Neuronal stem cell (in vitro differentiated cells): ENCODE measurements at regions not wholly inside any gene's neighbourhood (a gene's known extent, or its start where the extent isn't known, plus 50 kb on each side); places are given as distances from the start of the nearest gene placed in this dataset.
A peak's percentile ranks its signal among the peaks of the same experiment; 100 is the strongest.

Experiments used
- DNase-seq: peaks from one replicate; pipeline ENCODE4 v3.0.0-alpha.2; 2013; ENCODE audit warnings: low spot score
- H2AFZ ChIP-seq: one replicate; pipeline ENCODE4 v1.6.1; 2013; ENCODE audit warnings: mild to moderate bottlenecking, low read length, inconsistent platforms
- H2AK5ac ChIP-seq: 2 replicates; pipeline ENCODE4 v1.6.1; 2013; ENCODE audit warnings: low read depth, mild to moderate bottlenecking, inconsistent platforms, low read length, moderate library complexity, mixed read lengths
- H2BK120ac ChIP-seq: 2 replicates; pipeline ENCODE4 v1.6.1; 2013; ENCODE audit warnings: low read depth, mild to moderate bottlenecking, inconsistent platforms, low read length, moderate library complexity, mixed read lengths
- H2BK12ac ChIP-seq: one replicate; pipeline ENCODE4 v1.6.1; 2013; ENCODE audit warnings: low read length, inconsistent platforms
- H2BK15ac ChIP-seq: 2 replicates; pipeline ENCODE4 v1.6.1; 2013; ENCODE audit warnings: mild to moderate bottlenecking, low read length, inconsistent platforms, mixed read lengths
- H2BK5ac ChIP-seq: one replicate; pipeline ENCODE4 v1.6.1; 2013; ENCODE audit warnings: inconsistent platforms, mild to moderate bottlenecking, low read length, moderate library complexity
- H3K14ac ChIP-seq: one replicate; pipeline ENCODE4 v1.6.1; 2013; ENCODE audit warnings: low read length, inconsistent platforms
- H3K18ac ChIP-seq: 2 replicates; pipeline ENCODE4 v1.6.1; 2013; ENCODE audit warnings: low read length, inconsistent platforms
- H3K23ac ChIP-seq: 2 replicates; pipeline ENCODE4 v1.6.1; 2013; ENCODE audit warnings: low read depth, mild to moderate bottlenecking, mixed read lengths, low read length, inconsistent platforms; ENCODE audit not compliant: poor library complexity
- H3K27ac ChIP-seq: replicated peaks from 3 replicates; pipeline ENCODE4 v1.5.1; 2013; ENCODE audit warnings: low read length, inconsistent platforms
- H3K27me3 ChIP-seq, 3 experiments: 2 replicates each; pipeline ENCODE4 v1.6.1; 2013; ENCODE audit warnings: low read length in 3 of 3, mild to moderate bottlenecking in 2 of 3, inconsistent platforms in 1 of 3, low read depth in 1 of 3, mixed read lengths in 1 of 3, moderate library complexity in 1 of 3; ENCODE audit not compliant: control insufficient read depth in 3 of 3, insufficient read depth in 3 of 3
- H3K36me3 ChIP-seq, 2 donors: replicated peaks in 1 of 2; 2 replicates each; pipeline ENCODE4 v1.6.1; 2013; ENCODE audit warnings: low read length in 2 of 2; ENCODE audit not compliant: control insufficient read depth in 2 of 2, insufficient read depth in 2 of 2
- H3K4ac ChIP-seq: 2 replicates; pipeline ENCODE4 v1.6.1; 2013; ENCODE audit warnings: inconsistent platforms, mild to moderate bottlenecking, low read length, moderate library complexity
- H3K4me1 ChIP-seq, 2 donors: 1 replicate in 1 of 2; 2 replicates in 1 of 2; pipeline ENCODE4 v1.6.1; 2013; ENCODE audit warnings: low read length in 2 of 2, low read depth in 1 of 2; ENCODE audit not compliant: control insufficient read depth in 2 of 2, insufficient read depth in 1 of 2
- H3K4me2 ChIP-seq: one replicate; pipeline ENCODE4 v1.6.1; 2013; ENCODE audit warnings: mild to moderate bottlenecking, low read length, inconsistent platforms; ENCODE audit not compliant: insufficient read depth, poor library complexity, severe bottlenecking
- H3K4me3 ChIP-seq, 2 donors: 2 replicates each; pipeline ENCODE4 v1.5.1; 2013; ENCODE audit warnings: low read length in 2 of 2, mild to moderate bottlenecking in 2 of 2, inconsistent platforms in 1 of 2, moderate library complexity in 1 of 2
- H3K79me1 ChIP-seq: one replicate; pipeline ENCODE4 v1.6.1; 2013; ENCODE audit warnings: low read depth, mild to moderate bottlenecking, inconsistent platforms, low read length, moderate library complexity
- H3K9ac ChIP-seq: one replicate; pipeline ENCODE4 v1.6.1; 2013; ENCODE audit warnings: mild to moderate bottlenecking, low read depth, low read length, inconsistent platforms; ENCODE audit not compliant: poor library complexity
- H3K9me3 ChIP-seq, 2 donors: replicated peaks in 1 of 2; 2 replicates each; pipeline versions ENCODE3 to v1.6.1; 2013; ENCODE audit warnings: low read length in 2 of 2, mild to moderate bottlenecking in 2 of 2, inconsistent platforms in 1 of 2, low read depth in 1 of 2, mixed read lengths in 1 of 2, moderate library complexity in 1 of 2; ENCODE audit not compliant: control insufficient read depth in 2 of 2, insufficient read depth in 1 of 2
- H4K8ac ChIP-seq: one replicate; pipeline ENCODE4 v1.6.1; 2013; ENCODE audit warnings: low read depth, mild to moderate bottlenecking, inconsistent platforms, low read length, moderate library complexity
- H4K91ac ChIP-seq: one replicate; pipeline ENCODE4 v1.6.1; 2013; ENCODE audit warnings: low read length, low read depth, mild to moderate bottlenecking, inconsistent platforms; ENCODE audit not compliant: poor library complexity
- WGBS, 2 donors: extraction: QIAGEN DNeasy Blood & Tissue Kit; methylation state at CpG; one replicate each; pipeline ENCODE4 v1.1.7; 2013; ENCODE audit warnings: missing lambda C conversion rate in 2 of 2, mixed read lengths in 1 of 2; ENCODE audit not compliant: insufficient read length in 2 of 2, insufficient replicate concordance in 1 of 2; ENCODE audit errors: extremely low coverage in 2 of 2; 5-methylcytosine and 5-hydroxymethylcytosine counted together

- Histone ChIP-seq H3K79me1 (no peaks in the 10 kb centered on the region), H2BK120ac (no peak overlapping the region), H3K23ac (no peak overlapping the region), H3K18ac (no peak overlapping the region), H3K9me3 (peaks cover 4 to 10% of the 10 kb centered on the region in 2 donors), H3K27me3 (no peaks in the 10 kb centered on the region), H3K4me1 (no peaks in the 10 kb centered on the region), H3K4ac (no peak overlapping the region), H2BK12ac (no peak overlapping the region), H4K91ac (no peak overlapping the region), H3K14ac (no peak overlapping the region), H2BK5ac (no peak overlapping the region), H2AFZ (no peak overlapping the region), H4K8ac (no peak overlapping the region), H3K4me3 (no peak overlapping the region), H2BK15ac (no peak overlapping the region), H3K36me3 (no peaks in the 10 kb centered on the region), H2AK5ac (no peak overlapping the region), H3K9ac (no peak overlapping the region), H3K27ac (no peak overlapping the region), H3K4me2 (no peak overlapping the region)
- no peak for DNase-seq
- no CpG with 5 or more reads among the region's 4 CpGs for WGBS, 2 donors
Measured at GRCh38 chr16:74075393-74075792, 221.2 kb upstream of the PSMD7 start.

- H2BK120ac ChIP-seq, result no peak overlapping the region
- no peak overlapping the region for H2AK5ac ChIP-seq
- no peak overlapping the region for H2BK5ac ChIP-seq
- H4K8ac ChIP-seq, result no peak overlapping the region
- no peak overlapping the region for H4K91ac ChIP-seq
- no peak overlapping the region for H2BK15ac ChIP-seq
- H3K4me3 ChIP-seq, result no peak overlapping the region
- H3K4ac ChIP-seq, result no peak overlapping the region
- WGBS, 2 donors, result no CpG with 5 or more reads among the region's 3 CpGs
- no peak overlapping the region for H2BK12ac ChIP-seq
- H3K4me2 ChIP-seq, result no peak overlapping the region
- no peak for DNase-seq
- H3K36me3 ChIP-seq, result no peaks in the 10 kb centered on the region
- H3K27me3 ChIP-seq, result no peaks in the 10 kb centered on the region
- no peak overlapping the region for H3K9ac ChIP-seq
- no peak overlapping the region for H3K18ac ChIP-seq
- no peaks in the 10 kb centered on the region for H3K79me1 ChIP-seq
- H3K23ac ChIP-seq, result no peak overlapping the region
- H3K4me1 ChIP-seq, result no peaks in the 10 kb centered on the region
- no peak overlapping the region for H3K14ac ChIP-seq
- H3K27ac ChIP-seq, result no peak overlapping the region
- no peak overlapping the region for H2AFZ ChIP-seq
- H3K9me3 ChIP-seq, result peaks cover 4 to 10% of the 10 kb centered on the region in 2 donors
Measured at GRCh38 chr16:74073456-74073855, 223.2 kb upstream of the PSMD7 start.

- Histone ChIP-seq H3K14ac (no peak overlapping the region), H3K9ac (no peak overlapping the region), H2AFZ (peak overlapping the region; percentile 6), H4K8ac (no peak overlapping the region), H3K79me1 (no peaks in the 10 kb centered on the region), H2AK5ac (no peak overlapping the region), H3K4me1 (peaks cover 0 to 3% of the 10 kb centered on the region in 2 donors), H3K27me3 (no peaks in the 10 kb centered on the region), H2BK12ac (no peak overlapping the region), H3K4me2 (no peak overlapping the region), H3K18ac (no peak overlapping the region), H3K4ac (no peak overlapping the region), H2BK15ac (no peak overlapping the region), H3K27ac (no peak overlapping the region), H2BK5ac (no peak overlapping the region), H4K91ac (no peak overlapping the region), H3K4me3 (no peak overlapping the region), H3K36me3 (no peaks in the 10 kb centered on the region), H2BK120ac (no peak overlapping the region), H3K23ac (no peak overlapping the region), H3K9me3 (peaks cover 4 to 10% of the 10 kb centered on the region in 2 donors)
- WGBS, 2 donors, result no CpG with 5 or more reads among the region's 8 CpGs
- no peak for DNase-seq
Measured at GRCh38 chr16:74071996-74072535, 224.5 kb upstream of the PSMD7 start.

GRCh38 chr16:74070237-74070636, 226.4 kb upstream of the PSMD7 start:
- Histone ChIP-seq H2AK5ac (peak overlapping the region; percentile 20), H4K8ac (no peak overlapping the region), H3K4ac (no peak overlapping the region), H2BK5ac (no peak overlapping the region), H2AFZ (no peak overlapping the region), H2BK15ac (no peak overlapping the region), H3K9ac (no peak overlapping the region), H3K14ac (no peak overlapping the region), H4K91ac (peak overlapping the region; percentile 76), H3K18ac (no peak overlapping the region), H3K79me1 (no peaks in the 10 kb centered on the region), H2BK12ac (no peak overlapping the region), H3K23ac (no peak overlapping the region), H3K4me3 (no peak overlapping the region), H3K4me1 (peaks cover 3 to 17% of the 10 kb centered on the region in 2 donors), H3K27ac (no peak overlapping the region), H3K36me3 (no peaks in the 10 kb centered on the region), H3K4me2 (no peak overlapping the region), H2BK120ac (no peak overlapping the region), H3K9me3 (peaks cover 3% of the 10 kb centered on the region in 2 donors), H3K27me3 (no peaks in the 10 kb centered on the region)
- no CpG with 5 or more reads among the region's 10 CpGs for WGBS, 2 donors
- no peak for DNase-seq
